Mesothelial cell of epicardium (in vitro differentiated cells): ENCODE measurements at regions not wholly inside any gene's neighbourhood (a gene's known extent, or its start where the extent isn't known, plus 50 kb on each side); places are given as distances from the start of the nearest gene placed in this dataset.
"Not testable (repeated sequence)": the region's sequence is repeated elsewhere in the genome, so short reads cannot be mapped to it uniquely, and the experiment has no call there.

ENCODE experiments used
- DNase-seq, 2 experiments: peaks; one replicate each; pipeline ENCODE4 v3.0.0; 2021; ENCODE audit warnings: low spot score in 2 of 2; ENCODE audit not compliant: unreplicated experiment in 2 of 2
- H3K27ac Mint-ChIP-seq: 2 replicates; pipeline ENCODE4 v1.8.0; 2021; ENCODE audit warnings: mixed read lengths
- H3K27me3 Mint-ChIP-seq: 2 replicates; pipeline ENCODE4 v1.8.0; 2021; ENCODE audit warnings: low read depth, mixed read lengths
- H3K36me3 Mint-ChIP-seq: 2 replicates; pipeline ENCODE4 v1.8.0; 2021; ENCODE audit warnings: mixed read lengths
- H3K4me1 Mint-ChIP-seq: 2 replicates; pipeline ENCODE4 v1.8.0; 2021; ENCODE audit warnings: mixed read lengths
- H3K4me3 Mint-ChIP-seq: 2 replicates; pipeline ENCODE4 v1.8.0; 2021; ENCODE audit warnings: mild to moderate bottlenecking, moderate library complexity, mixed read lengths
- H3K9me3 Mint-ChIP-seq: 2 replicates; pipeline ENCODE4 v1.8.0; 2021; ENCODE audit warnings: mixed read lengths
- CTCF ChIP-seq: fragments of 200-600 bp; sonication (generic); IDR thresholded peaks from one replicate; pipeline ENCODE4 v1.5.0; 2021; ENCODE audit warnings: antibody characterized with exemption; ENCODE audit not compliant: unreplicated experiment

GRCh38 chr5:27748847-27749246 is 710.5 kb upstream of the CDH9 start:
- Mint-ChIP-seq H3K27ac (no peak overlapping the region), H3K4me3 (no peak overlapping the region), H3K9me3 (peaks cover 60% of the 10 kb centered on the region), H3K36me3 (peaks cover 9% of the 10 kb centered on the region), H3K27me3 (no peaks in the 10 kb centered on the region), H3K4me1 (no peaks in the 10 kb centered on the region)
- no peak for TF ChIP-seq CTCF
- DNase-seq = no peak

GRCh38 chr5:27743383-27743979 is 705.1 kb upstream of the CDH9 start:
- H3K9me3 Mint-ChIP-seq = peaks cover 32% of the 10 kb centered on the region

GRCh38 chr5:27742805-27743204 is 704.4 kb upstream of the CDH9 start:
- no peak overlapping the region for H3K27ac Mint-ChIP-seq
- H3K4me3 Mint-ChIP-seq = no peak overlapping the region
- H3K4me1 Mint-ChIP-seq = no peaks in the 10 kb centered on the region
- H3K27me3 Mint-ChIP-seq = no peaks in the 10 kb centered on the region
- peaks cover 27% of the 10 kb centered on the region for H3K9me3 Mint-ChIP-seq
- peaks cover 3% of the 10 kb centered on the region for H3K36me3 Mint-ChIP-seq
- TF ChIP-seq CTCF = no peak
- no peak for DNase-seq

More at GRCh38 chr5:27743383-27743979, 705.1 kb upstream of the CDH9 start:
- H3K27me3 Mint-ChIP-seq, H3K27ac Mint-ChIP-seq, H3K4me1 Mint-ChIP-seq, H3K4me3 Mint-ChIP-seq, H3K36me3 Mint-ChIP-seq, DNase-seq: not testable (repeated sequence)

- Mint-ChIP-seq H3K27ac (no peak overlapping the region), H3K9me3 (no peaks in the 10 kb centered on the region), H3K27me3 (no peaks in the 10 kb centered on the region), H3K36me3 (no peaks in the 10 kb centered on the region), H3K4me3 (no peak overlapping the region), H3K4me1 (no peaks in the 10 kb centered on the region)
- DNase-seq = no peak
- TF ChIP-seq CTCF = no peak
Observed at GRCh38 chr5:27734838-27735237, 696.5 kb upstream of the CDH9 start.

GRCh38 chr5:27733237-27733636 is 694.9 kb upstream of the CDH9 start:
- Mint-ChIP-seq H3K4me3 (no peak overlapping the region), H3K9me3 (no peaks in the 10 kb centered on the region), H3K27ac (no peak overlapping the region)

GRCh38 chr5:27727254-27727653 is 688.9 kb upstream of the CDH9 start:
- Mint-ChIP-seq H3K4me1 (peaks cover 9% of the 10 kb centered on the region), H3K27me3 (no peaks in the 10 kb centered on the region)
- no peak for TF ChIP-seq CTCF

More at GRCh38 chr5:27733237-27733636, 694.9 kb upstream of the CDH9 start:
- Mint-ChIP-seq H3K36me3 (no peaks in the 10 kb centered on the region), H3K4me1 (peaks cover 7% of the 10 kb centered on the region), H3K27me3 (no peaks in the 10 kb centered on the region)
- no peak for DNase-seq
- TF ChIP-seq CTCF = no peak

More at GRCh38 chr5:27727254-27727653, 688.9 kb upstream of the CDH9 start:
- no peak overlapping the region for H3K4me3 Mint-ChIP-seq
- no peaks in the 10 kb centered on the region for H3K36me3 Mint-ChIP-seq
- no peak overlapping the region for H3K27ac Mint-ChIP-seq
- H3K9me3 Mint-ChIP-seq = peaks cover 4% of the 10 kb centered on the region
- no peak for DNase-seq
